Parathyroid adenoma (tissue), 2 donors: ENCODE measurements at regions not wholly inside any gene's neighbourhood (a gene's known extent, or its start where the extent isn't known, plus 50 kb on each side); places are given as distances from the start of the nearest gene placed in this dataset.

Experiments
- H2AFZ ChIP-seq: fragments of 300-600 bp; sonication (generic); one replicate; pipeline ENCODE4 v1.7.0; 2017; ENCODE audit warnings: antibody characterized with exemption, mild to moderate bottlenecking
- H3K27ac ChIP-seq: fragments of 300-600 bp; sonication (generic); one replicate; pipeline ENCODE4 v1.7.0; 2017
- H3K27me3 ChIP-seq: fragments of 300-600 bp; sonication (generic); one replicate; pipeline ENCODE4 v1.7.0; 2017; ENCODE audit warnings: low read length; ENCODE audit not compliant: control insufficient read depth, insufficient read depth
- H3K36me3 ChIP-seq: fragments of 300-600 bp; sonication (generic); one replicate; pipeline ENCODE4 v1.7.0; 2017; ENCODE audit warnings: low read length; ENCODE audit not compliant: control insufficient read depth, insufficient read depth
- H3K4me1 ChIP-seq: fragments of 300-600 bp; sonication (generic); one replicate; pipeline ENCODE4 v1.7.0; 2017; ENCODE audit warnings: control low read depth
- H3K4me2 ChIP-seq: fragments of 300-600 bp; sonication (generic); one replicate; pipeline ENCODE4 v1.7.0; 2017; ENCODE audit warnings: low read length
- H3K4me3 ChIP-seq: fragments of 300-600 bp; sonication (generic); one replicate; pipeline ENCODE4 v1.7.0; 2017; ENCODE audit warnings: low read depth, low read length
- H3K79me2 ChIP-seq: fragments of 300-600 bp; sonication (generic); one replicate; pipeline ENCODE4 v1.7.0; 2017; ENCODE audit warnings: control low read depth
- H3K9ac ChIP-seq: fragments of 300-600 bp; sonication (generic); one replicate; pipeline ENCODE4 v1.7.0; 2017; ENCODE audit warnings: mild to moderate bottlenecking
- H3K9me3 ChIP-seq: fragments of 300-600 bp; sonication (generic); one replicate; pipeline ENCODE4 v1.7.0; 2017; ENCODE audit warnings: low read length; ENCODE audit not compliant: control insufficient read depth
- TF ChIP-seq, protein P1 (sequence below): fragments of 300-600 bp; sonication (generic); IDR thresholded peaks from one replicate; pipeline ENCODE4 v1.7.0; 2017; ENCODE audit warnings: antibody characterized with exemption, mild to moderate bottlenecking
- donor health status: primary hyperparathyroidism.

DNA sequence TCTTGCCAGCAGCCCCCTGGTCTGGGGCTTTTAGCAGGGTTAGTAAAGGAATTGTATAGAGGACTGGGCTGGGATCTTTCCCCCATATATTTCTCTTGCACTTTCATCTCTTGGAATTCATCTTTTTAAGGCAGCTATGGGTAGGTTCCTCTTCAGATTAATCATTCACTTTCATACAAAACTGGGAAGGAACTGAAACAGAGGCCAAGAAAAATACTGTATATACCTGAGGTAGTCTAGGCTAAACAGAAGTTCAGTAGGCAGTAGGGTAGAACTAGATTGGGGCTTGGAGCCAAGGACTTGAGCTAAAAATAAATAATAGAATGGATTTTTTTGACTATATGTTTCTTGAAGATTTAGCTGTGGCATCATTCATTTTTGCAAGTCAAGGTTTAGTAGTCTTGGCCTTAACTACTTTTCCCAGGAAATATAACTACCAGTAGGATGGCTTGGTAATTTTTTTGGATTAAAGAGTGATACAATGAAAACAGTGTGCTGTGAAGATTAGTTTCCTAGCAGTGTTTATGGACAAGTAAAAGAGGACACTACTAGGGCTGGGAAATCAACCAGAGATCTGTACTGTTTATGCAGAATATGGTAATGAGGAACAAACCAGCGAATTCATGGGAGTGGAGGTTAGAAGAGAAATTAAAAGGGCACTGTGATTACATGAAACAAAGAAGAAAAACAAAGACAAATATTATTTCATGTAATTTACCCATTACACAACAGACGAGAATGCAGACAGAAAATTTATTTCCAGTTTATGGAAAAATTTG lies 50.9 kb upstream of the PTGS2 start:
- Histone ChIP-seq H3K9ac (no peak overlapping the region), H3K79me2 (no peaks in the 10 kb centered on the region), H3K27me3 (no peaks in the 10 kb centered on the region), H3K9me3 (no peaks in the 10 kb centered on the region), H3K4me3 (no peak overlapping the region), H3K4me1 (no peaks in the 10 kb centered on the region), H3K36me3 (no peaks in the 10 kb centered on the region), H2AFZ (no peak overlapping the region), H3K4me2 (no peak overlapping the region), H3K27ac (no peak overlapping the region)
- TF ChIP-seq, protein P1, sequence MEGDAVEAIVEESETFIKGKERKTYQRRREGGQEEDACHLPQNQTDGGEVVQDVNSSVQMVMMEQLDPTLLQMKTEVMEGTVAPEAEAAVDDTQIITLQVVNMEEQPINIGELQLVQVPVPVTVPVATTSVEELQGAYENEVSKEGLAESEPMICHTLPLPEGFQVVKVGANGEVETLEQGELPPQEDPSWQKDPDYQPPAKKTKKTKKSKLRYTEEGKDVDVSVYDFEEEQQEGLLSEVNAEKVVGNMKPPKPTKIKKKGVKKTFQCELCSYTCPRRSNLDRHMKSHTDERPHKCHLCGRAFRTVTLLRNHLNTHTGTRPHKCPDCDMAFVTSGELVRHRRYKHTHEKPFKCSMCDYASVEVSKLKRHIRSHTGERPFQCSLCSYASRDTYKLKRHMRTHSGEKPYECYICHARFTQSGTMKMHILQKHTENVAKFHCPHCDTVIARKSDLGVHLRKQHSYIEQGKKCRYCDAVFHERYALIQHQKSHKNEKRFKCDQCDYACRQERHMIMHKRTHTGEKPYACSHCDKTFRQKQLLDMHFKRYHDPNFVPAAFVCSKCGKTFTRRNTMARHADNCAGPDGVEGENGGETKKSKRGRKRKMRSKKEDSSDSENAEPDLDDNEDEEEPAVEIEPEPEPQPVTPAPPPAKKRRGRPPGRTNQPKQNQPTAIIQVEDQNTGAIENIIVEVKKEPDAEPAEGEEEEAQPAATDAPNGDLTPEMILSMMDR, result no peak
